Lung (tissue), 11 donors: ENCODE measurements at regions not wholly inside any gene's neighbourhood (a gene's known extent, or its start where the extent isn't known, plus 50 kb on each side); places are given as distances from the start of the nearest gene placed in this dataset.

Experiments used
- ATAC-seq: fragments of 200-7000 bp; cut with Tn5 transposase; one replicate; pipeline ENCODE4 v1.9.1; 2020; ENCODE audit warnings: moderate number of reproducible peaks; ENCODE audit not compliant: insufficient read depth, low FRiP score
- DNase-seq, 3 donors: peaks; one replicate each; pipeline ENCODE4 v3.0.0-alpha.2; 2013 to 2017
- H3K27ac ChIP-seq, 2 donors: one replicate each; pipeline ENCODE4 v1.5.1; 2013; ENCODE audit warnings: mild to moderate bottlenecking in 2 of 2, moderate library complexity in 2 of 2, control low read depth in 1 of 2, inconsistent platforms in 1 of 2, low read depth in 1 of 2, low read length in 1 of 2
- H3K27me3 ChIP-seq, 3 donors: one replicate each; pipeline ENCODE4 v1.5.1; 2013; ENCODE audit warnings: low read length in 2 of 3; ENCODE audit not compliant: control insufficient read depth in 3 of 3, insufficient read depth in 3 of 3
- H3K36me3 ChIP-seq, 4 donors: one replicate each; pipeline ENCODE4 v1.5.1; 2013; ENCODE audit warnings: low read length in 4 of 4, mild to moderate bottlenecking in 1 of 4, moderate library complexity in 1 of 4; ENCODE audit not compliant: control insufficient read depth in 4 of 4, insufficient read depth in 4 of 4
- H3K4me1 ChIP-seq, 5 donors: one replicate each; pipeline ENCODE4 v1.5.1; 2013; ENCODE audit warnings: low read length in 5 of 5, mild to moderate bottlenecking in 2 of 5, moderate library complexity in 1 of 5; ENCODE audit not compliant: control insufficient read depth in 5 of 5, insufficient read depth in 5 of 5
- H3K4me3 ChIP-seq: one replicate; pipeline ENCODE4 v1.5.1; 2013; ENCODE audit warnings: mild to moderate bottlenecking, control low read depth, moderate library complexity
- H3K9ac ChIP-seq, 2 donors: one replicate each; pipeline ENCODE4 v1.5.1; 2013; ENCODE audit warnings: low read length in 2 of 2, control low read depth in 1 of 2; ENCODE audit not compliant: insufficient read depth in 1 of 2
- H3K9me3 ChIP-seq, 4 donors: one replicate each; pipeline ENCODE4 v1.5.1; 2013; ENCODE audit warnings: low read length in 3 of 4, mild to moderate bottlenecking in 1 of 4, moderate library complexity in 1 of 4; ENCODE audit not compliant: control insufficient read depth in 4 of 4, insufficient read depth in 3 of 4
- WGBS, 2 donors: extraction: QIAGEN DNeasy Blood & Tissue Kit; methylation state at CpG; one replicate each; pipeline ENCODE4 v1.1.7; 2013; 5-methylcytosine and 5-hydroxymethylcytosine counted together
- TF ChIP-seq, protein P1 (sequence below): IDR thresholded peaks from 2 replicates; pipeline ENCODE4 v1.5.1; 2012; ENCODE audit warnings: mild to moderate bottlenecking; ENCODE audit errors: control extremely low read depth, extremely low read depth
- donor health status: control.
- donor health status: control.
- donor health status: Bipolar disorder and iron deficiency.
- donor health status: healthy.
- donor health status: DM: yes; HTN: yes; CAD: no.

DNA sequence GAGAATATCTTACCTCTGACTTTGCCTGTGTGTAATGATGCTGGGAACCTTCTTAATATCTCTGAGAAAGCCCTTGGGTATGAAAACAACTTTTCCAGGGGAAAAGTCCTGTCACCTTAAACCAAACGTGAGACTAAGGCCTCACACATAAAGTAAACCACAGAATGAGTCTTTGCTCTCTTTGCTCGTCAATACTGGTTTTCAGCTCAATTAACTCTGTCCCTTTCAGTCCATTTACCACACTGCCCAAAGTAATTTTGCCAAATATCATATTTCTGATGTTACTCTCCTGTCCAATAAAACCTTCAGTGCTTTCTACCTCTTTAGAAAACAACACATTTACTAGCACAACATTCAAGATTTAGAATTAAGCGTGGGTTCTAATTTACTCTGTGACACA is 100.5 kb upstream of the HMGCLL1 start:
- Histone ChIP-seq H3K27me3 (no peaks in the 10 kb centered on the region), H3K27ac (no peak overlapping the region), H3K4me1 (peaks cover 0 to 61% (median 8%) of the 10 kb centered on the region in 5 donors), H3K9ac (peak overlapping the region in 1 of 2 donors; percentile 81), H3K4me3 (no peak overlapping the region), H3K36me3 (no peaks in the 10 kb centered on the region), H3K9me3 (peaks cover 0 to under 1% (median 0%) of the 10 kb centered on the region in 4 donors)
- DNase-seq (no peak), ATAC-seq (no peak)
- TF ChIP-seq, protein P1, sequence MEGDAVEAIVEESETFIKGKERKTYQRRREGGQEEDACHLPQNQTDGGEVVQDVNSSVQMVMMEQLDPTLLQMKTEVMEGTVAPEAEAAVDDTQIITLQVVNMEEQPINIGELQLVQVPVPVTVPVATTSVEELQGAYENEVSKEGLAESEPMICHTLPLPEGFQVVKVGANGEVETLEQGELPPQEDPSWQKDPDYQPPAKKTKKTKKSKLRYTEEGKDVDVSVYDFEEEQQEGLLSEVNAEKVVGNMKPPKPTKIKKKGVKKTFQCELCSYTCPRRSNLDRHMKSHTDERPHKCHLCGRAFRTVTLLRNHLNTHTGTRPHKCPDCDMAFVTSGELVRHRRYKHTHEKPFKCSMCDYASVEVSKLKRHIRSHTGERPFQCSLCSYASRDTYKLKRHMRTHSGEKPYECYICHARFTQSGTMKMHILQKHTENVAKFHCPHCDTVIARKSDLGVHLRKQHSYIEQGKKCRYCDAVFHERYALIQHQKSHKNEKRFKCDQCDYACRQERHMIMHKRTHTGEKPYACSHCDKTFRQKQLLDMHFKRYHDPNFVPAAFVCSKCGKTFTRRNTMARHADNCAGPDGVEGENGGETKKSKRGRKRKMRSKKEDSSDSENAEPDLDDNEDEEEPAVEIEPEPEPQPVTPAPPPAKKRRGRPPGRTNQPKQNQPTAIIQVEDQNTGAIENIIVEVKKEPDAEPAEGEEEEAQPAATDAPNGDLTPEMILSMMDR: no peak
- 69 to 76% methylated on average over 3 of the region's 3 CpGs for WGBS, 2 donors

DNA sequence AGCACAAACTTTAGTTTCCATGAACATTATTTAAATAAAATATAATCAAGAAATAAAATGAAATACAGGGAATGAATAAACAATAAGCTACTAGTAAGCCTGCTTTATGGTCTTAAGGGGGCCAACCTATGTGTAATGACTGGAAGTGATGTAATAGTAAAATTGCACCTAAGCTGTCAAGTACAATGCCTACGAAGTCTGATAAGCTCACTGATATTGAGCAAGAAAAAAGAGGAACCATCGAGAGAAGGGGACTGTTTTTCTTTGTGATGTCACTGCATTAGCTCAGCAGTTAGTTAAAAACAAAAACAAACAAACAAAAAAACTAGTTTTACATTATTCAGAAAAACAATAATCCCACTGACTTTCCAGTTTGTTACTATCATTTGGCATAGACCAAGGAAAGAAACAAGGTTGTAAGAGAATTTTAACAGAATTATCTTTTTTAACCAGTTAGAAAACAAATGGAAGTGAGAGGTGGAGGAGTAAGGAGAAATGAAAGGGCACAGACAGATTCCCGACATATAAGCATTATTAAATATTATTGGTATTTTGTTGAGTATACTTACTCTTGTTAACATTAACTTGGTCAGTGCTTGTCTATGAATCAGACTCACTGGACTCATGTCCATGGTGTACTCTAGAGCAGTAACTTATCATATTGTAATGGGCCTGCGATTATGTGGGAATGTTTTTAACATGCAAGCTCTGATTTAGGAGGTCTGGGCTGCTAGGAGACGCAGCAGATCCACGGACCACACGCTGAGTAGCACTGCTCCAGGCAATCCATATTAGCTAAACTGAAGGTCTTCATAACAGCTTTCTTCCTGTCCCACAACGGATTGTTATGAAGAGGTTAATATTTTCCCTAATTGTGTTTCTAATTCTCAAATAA is 99.6 kb upstream of the HMGCLL1 start:
- ATAC-seq (no peak), DNase-seq (peak; percentile 68 to 91 (median 89))
- Histone ChIP-seq H3K27me3 (no peaks in the 10 kb centered on the region), H3K9ac (peak overlapping the region in 1 of 2 donors; percentile 81), H3K36me3 (no peaks in the 10 kb centered on the region), H3K4me1 (peaks cover 0 to 68% (median 8%) of the 10 kb centered on the region in 5 donors), H3K4me3 (no peak overlapping the region), H3K9me3 (no peaks in the 10 kb centered on the region), H3K27ac (no peak overlapping the region)
- TF ChIP-seq, protein P1: no peak
- WGBS, 2 donors: 55 to 57% methylated on average over 8 of the region's 8 CpGs

DNA sequence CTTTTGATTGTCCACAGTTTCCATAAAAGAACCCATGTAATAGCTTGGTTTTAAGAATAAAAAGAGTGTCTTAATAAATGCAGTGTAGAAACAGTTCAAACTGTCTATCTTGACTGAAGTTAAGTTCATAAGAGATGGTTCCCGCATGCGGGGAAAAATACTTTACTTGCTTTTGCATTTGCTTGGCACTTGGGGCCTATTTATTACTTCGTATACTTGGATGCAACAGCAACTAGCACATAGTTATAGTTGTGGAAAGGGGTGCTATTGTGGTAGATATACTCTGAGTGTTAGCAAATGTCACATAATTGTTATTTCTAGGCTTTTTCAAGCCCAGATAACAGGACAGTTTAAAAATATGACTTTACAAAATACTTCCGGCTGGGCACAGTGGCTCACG is 97.7 kb upstream of the HMGCLL1 start:
- no peak for ATAC-seq
- Histone ChIP-seq H3K9ac (no peak overlapping the region), H3K4me3 (no peak overlapping the region), H3K27ac (no peak overlapping the region), H3K27me3 (no peaks in the 10 kb centered on the region), H3K9me3 (no peaks in the 10 kb centered on the region), H3K4me1 (peaks cover 0 to 65% (median 8%) of the 10 kb centered on the region in 5 donors), H3K36me3 (no peaks in the 10 kb centered on the region)
- 91 to 96% methylated on average over 5 of the region's 5 CpGs for WGBS, 2 donors
- TF ChIP-seq, protein P1: no peak
- peak; percentile 27 to 85 (median 83) for DNase-seq
